Breast epithelium (tissue), 4 donors: ENCODE measurements at regions not wholly inside any gene's neighbourhood (a gene's known extent, or its start where the extent isn't known, plus 50 kb on each side); places are given as distances from the start of the nearest gene placed in this dataset.

Experiments used
- DNase-seq, 2 donors: peaks; one replicate each; pipeline ENCODE4 v3.0.0-alpha.2; 2019; ENCODE audit warnings: low spot score in 2 of 2
- H3K27ac ChIP-seq, 2 donors: fragments of 200-600 bp; sonication (generic) in 1 of 2; one replicate each; pipeline ENCODE4 v1.5.1; 2016 to 2019; ENCODE audit warnings: mild to moderate bottlenecking in 1 of 2
- H3K27me3 ChIP-seq, 2 donors: fragments of 200-600 bp; sonication (generic) in 1 of 2; one replicate each; pipeline versions ENCODE4 v1.5.1 to v1.6.0; 2017 to 2019; ENCODE audit warnings: control low read depth in 1 of 2, mild to moderate bottlenecking in 1 of 2
- H3K36me3 ChIP-seq: fragments of 200-600 bp; one replicate; pipeline ENCODE4 v1.5.1; 2019
- H3K4me1 ChIP-seq, 2 donors: fragments of 200-600 bp; sonication (generic); one replicate each; pipeline ENCODE4 v1.5.1; 2016 to 2019; ENCODE audit warnings: control low read depth in 1 of 2
- H3K4me3 ChIP-seq, 3 donors: fragments of 200-600 bp; sonication (generic); 1 replicate in 2 of 3; 2 replicates in 1 of 3; pipeline ENCODE4 v1.5.1; 2016 to 2019; ENCODE audit warnings: mild to moderate bottlenecking in 3 of 3, moderate library complexity in 2 of 3
- H3K9me3 ChIP-seq, 2 donors: fragments of 200-600 bp; sonication (generic) in 1 of 2; one replicate each; pipeline ENCODE4 v1.5.1; 2016 to 2019; ENCODE audit warnings: control low read depth in 1 of 2
- CTCF ChIP-seq, 3 donors: fragments of 450-650 bp; IDR thresholded peaks; one replicate each; pipeline ENCODE4 v1.5.1; 2016 to 2017; ENCODE audit warnings: antibody characterized with exemption in 3 of 3, mild to moderate bottlenecking in 3 of 3, moderate library complexity in 3 of 3
- POLR2A ChIP-seq: fragments of 450-650 bp; IDR thresholded peaks from one replicate; pipeline ENCODE4 v1.6.1; 2016; ENCODE audit warnings: antibody characterized with exemption, mild to moderate bottlenecking, moderate library complexity
- POLR2AphosphoS5 ChIP-seq, 3 donors: sonication (generic); formaldehyde crosslinking; IDR thresholded peaks; one replicate each; pipeline ENCODE4 v1.6.1; 2017; ENCODE audit warnings: antibody characterized with exemption in 3 of 3
- intact Hi-C: fragments of 100-400 bp; cut with DNase I; formaldehyde crosslinking; loops from one replicate; pipeline ENCODE4 v1.15.1; 2023; ENCODE audit warnings: low total_unique reads

- Histone ChIP-seq H3K36me3 (no peaks in the 10 kb centered on the region), H3K9me3 (peaks cover 0 to 8% of the 10 kb centered on the region in 2 donors), H3K4me3 (no peak overlapping the region), H3K4me1 (no peaks in the 10 kb centered on the region), H3K27me3 (no peaks in the 10 kb centered on the region), H3K27ac (no peak overlapping the region)
- intact Hi-C loops = no loop called here
- no peak for DNase-seq
- no peak for TF ChIP-seq CTCF (IDR thresholded peaks at IDR 0.05)
- TF ChIP-seq POLR2A = no peak
- no peak for TF ChIP-seq POLR2AphosphoS5 (IDR thresholded peaks at IDR 0.05)
Measured at GRCh38 chr1:115538579-115538978, 103.2 kb upstream of the VANGL1 start.

GRCh38 chr1:115537415-115537814 is 104.4 kb upstream of the VANGL1 start:
- no peak overlapping the region for H3K27ac ChIP-seq
- no peaks in the 10 kb centered on the region for H3K4me1 ChIP-seq
- DNase-seq = no peak
- intact Hi-C loops = no loop called here
- no peak overlapping the region for H3K4me3 ChIP-seq
- TF ChIP-seq CTCF (IDR thresholded peaks at IDR 0.05) = no peak
- TF ChIP-seq POLR2AphosphoS5 (IDR thresholded peaks at IDR 0.05) = no peak
- TF ChIP-seq POLR2A = no peak
- H3K36me3 ChIP-seq = no peaks in the 10 kb centered on the region
- H3K27me3 ChIP-seq = no peaks in the 10 kb centered on the region
- H3K9me3 ChIP-seq = peaks cover 0 to 8% of the 10 kb centered on the region in 2 donors

- no peak overlapping the region for H3K4me3 ChIP-seq
- H3K27me3 ChIP-seq = no peaks in the 10 kb centered on the region
- intact Hi-C loops = no loop called here
- peaks cover 0 to 8% of the 10 kb centered on the region in 2 donors for H3K9me3 ChIP-seq
- no peaks in the 10 kb centered on the region for H3K4me1 ChIP-seq
- H3K27ac ChIP-seq = no peak overlapping the region
- H3K36me3 ChIP-seq = no peaks in the 10 kb centered on the region
- TF ChIP-seq POLR2A = no peak
- no peak for TF ChIP-seq POLR2AphosphoS5 (IDR thresholded peaks at IDR 0.05)
- no peak for TF ChIP-seq CTCF (IDR thresholded peaks at IDR 0.05)
- DNase-seq = no peak
Measured at GRCh38 chr1:115536279-115536816, 105.4 kb upstream of the VANGL1 start.

- Histone ChIP-seq H3K27me3 (no peaks in the 10 kb centered on the region), H3K9me3 (peaks cover 0 to 8% of the 10 kb centered on the region in 2 donors), H3K4me3 (no peak overlapping the region), H3K36me3 (no peaks in the 10 kb centered on the region), H3K4me1 (no peaks in the 10 kb centered on the region), H3K27ac (no peak overlapping the region)
- intact Hi-C loops = no loop called here
- TF ChIP-seq POLR2A (no peak), CTCF (IDR thresholded peaks at IDR 0.05) (no peak)
- no peak for DNase-seq
Measured at GRCh38 chr1:115534106-115534505, 107.7 kb upstream of the VANGL1 start.

GRCh38 chr1:115531631-115532264 is 110.0 kb upstream of the VANGL1 start:
- Histone ChIP-seq H3K27me3 (no peaks in the 10 kb centered on the region), H3K27ac (no peak overlapping the region), H3K4me1 (no peaks in the 10 kb centered on the region), H3K4me3 (no peak overlapping the region), H3K36me3 (no peaks in the 10 kb centered on the region), H3K9me3 (peaks cover 0 to 8% of the 10 kb centered on the region in 2 donors)
- intact Hi-C loops = no loop called here
- TF ChIP-seq POLR2AphosphoS5 (IDR thresholded peaks at IDR 0.05) = no peak
- TF ChIP-seq POLR2A = no peak
- TF ChIP-seq CTCF (IDR thresholded peaks at IDR 0.05) = no peak
- DNase-seq = no peak
